ENCODE measurements at regions not wholly inside any gene's neighbourhood (a gene's known extent, or its start where the extent isn't known, plus 50 kb on each side); places are given as distances from the start of the nearest gene placed in this dataset.
A peak's percentile ranks its signal among the peaks of the same experiment; 100 is the strongest.

GRCh38 chr11:32224580-32224979 lies 133.7 kb downstream of the RCN1 start:
- no peak overlapping the region for H3K27ac Mint-ChIP-seq

DNA sequence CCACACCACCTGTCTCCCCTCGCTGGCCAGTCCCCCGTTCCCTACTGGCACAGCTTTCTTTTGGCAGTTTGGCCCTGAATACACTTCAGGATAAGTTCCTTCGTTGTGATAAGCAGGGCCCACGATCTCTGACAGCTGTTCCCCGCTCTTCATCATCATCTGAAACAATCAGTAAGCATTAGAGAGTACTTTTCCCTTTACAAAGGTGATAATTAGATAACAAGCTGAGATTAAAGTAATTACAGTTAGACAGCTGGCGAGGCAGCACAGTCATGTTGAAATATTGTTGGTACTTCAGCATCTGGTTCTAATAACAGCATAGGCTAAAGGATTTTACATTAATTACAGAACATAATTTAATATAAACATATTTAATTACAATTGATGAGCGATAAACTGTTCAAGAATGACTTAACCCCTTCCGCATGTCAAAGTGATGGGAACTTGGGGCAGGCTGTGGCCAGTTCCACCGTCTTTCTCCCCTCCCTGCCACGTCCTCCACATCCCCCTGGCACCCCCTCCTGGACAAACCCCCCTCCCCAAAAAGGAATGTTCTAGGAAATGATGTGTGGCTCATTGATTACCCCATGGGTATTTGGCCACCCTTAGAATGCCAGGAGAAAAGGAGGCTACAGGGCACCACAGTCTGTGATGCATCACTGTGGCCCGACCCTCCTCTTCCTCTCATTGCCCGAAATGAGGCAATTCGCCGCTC lies 134.9 kb downstream of the RCN1 start:
- no peaks in the 10 kb centered on the region for H3K9me3 ChIP-seq (replicated peaks in 1 of 2; ENCODE audit: control insufficient read depth in 1 of 2, insufficient read depth in 1 of 2, low read length in 2 of 2)
- no peaks in the 10 kb centered on the region for H3K27me3 ChIP-seq (ENCODE audit: control insufficient read depth in 2 of 2, insufficient read depth in 2 of 2, low read length in 2 of 2)
- DNase-seq = no peak
- H3K4me1 Mint-ChIP-seq = no peaks in the 10 kb centered on the region
- intact Hi-C loops (cut with micrococcal nuclease) = no loop called here
- H3K4me3 ChIP-seq (replicated peaks in 1 of 3; ENCODE audit: low read depth in 2 of 3, low read length in 3 of 3) = no peak overlapping the region
- peaks cover 0 to 6% (median 0%) of the 10 kb centered on the region in 7 donors for H3K9me3 Mint-ChIP-seq
- H3K4me2 ChIP-seq (replicated peaks; ENCODE audit: extremely low read depth, low read length, poor library complexity, severe bottlenecking) = no peak overlapping the region
- TF ChIP-seq CTCF (IDR thresholded peaks at IDR 0.05) = no peak
- H4K20me1 ChIP-seq (ENCODE audit: insufficient read depth, low read length) = no peaks in the 10 kb centered on the region
- no peak overlapping the region for H2AFZ ChIP-seq (ENCODE audit: insufficient read depth, low read depth, low read length, poor library complexity, severe bottlenecking)
- H3K27ac ChIP-seq (ENCODE audit: low read depth in 1 of 2, low read length in 2 of 2) = no peak overlapping the region
- no peaks in the 10 kb centered on the region for H3K79me2 ChIP-seq (ENCODE audit: insufficient read depth, low read length)
- H3K27ac Mint-ChIP-seq = peak overlapping the region in 1 of 7 donors; percentile 43
- H3K36me3 ChIP-seq (replicated peaks in 1 of 2; ENCODE audit: control insufficient read depth in 1 of 2, insufficient read depth in 2 of 2, low read length in 2 of 2) = no peaks in the 10 kb centered on the region
- WGBS (ENCODE audit: insufficient coverage) = 96% methylated on average over 6 of the region's 14 CpGs
- no peaks in the 10 kb centered on the region for H3K36me3 Mint-ChIP-seq
- H3K9ac ChIP-seq (ENCODE audit: insufficient read depth, low read length, poor library complexity, severe bottlenecking) = no peak overlapping the region
- H3K4me3 Mint-ChIP-seq = no peak overlapping the region
- H3K27me3 Mint-ChIP-seq (ENCODE audit: low read depth in 3 of 3) = peaks cover 0 to 8% (median 3%) of the 10 kb centered on the region in 3 donors
- no peaks in the 10 kb centered on the region for H3K4me1 ChIP-seq (ENCODE audit: control insufficient read depth in 1 of 2, insufficient read depth in 2 of 2, low read length in 2 of 2)

More at GRCh38 chr11:32224580-32224979, 133.7 kb downstream of the RCN1 start:
- Histone ChIP-seq H3K4me3 (replicated peaks in 1 of 3; ENCODE audit: low read depth in 2 of 3, low read length in 3 of 3) (no peak overlapping the region), H3K36me3 (replicated peaks in 1 of 2; ENCODE audit: control insufficient read depth in 1 of 2, insufficient read depth in 2 of 2, low read length in 2 of 2) (no peaks in the 10 kb centered on the region), H3K9me3 (replicated peaks in 1 of 2; ENCODE audit: control insufficient read depth in 1 of 2, insufficient read depth in 1 of 2, low read length in 2 of 2) (no peaks in the 10 kb centered on the region), H3K79me2 (ENCODE audit: insufficient read depth, low read length) (no peaks in the 10 kb centered on the region), H3K4me2 (replicated peaks; ENCODE audit: extremely low read depth, low read length, poor library complexity, severe bottlenecking) (no peak overlapping the region), H3K27me3 (ENCODE audit: control insufficient read depth in 2 of 2, insufficient read depth in 2 of 2, low read length in 2 of 2) (no peaks in the 10 kb centered on the region), H3K27ac (ENCODE audit: low read depth in 1 of 2, low read length in 2 of 2) (no peak overlapping the region), H4K20me1 (ENCODE audit: insufficient read depth, low read length) (no peaks in the 10 kb centered on the region), H2AFZ (ENCODE audit: insufficient read depth, low read depth, low read length, poor library complexity, severe bottlenecking) (no peak overlapping the region), H3K9ac (ENCODE audit: insufficient read depth, low read length, poor library complexity, severe bottlenecking) (no peak overlapping the region), H3K4me1 (ENCODE audit: control insufficient read depth in 1 of 2, insufficient read depth in 2 of 2, low read length in 2 of 2) (no peaks in the 10 kb centered on the region)
- H3K4me1 Mint-ChIP-seq = no peaks in the 10 kb centered on the region
- peaks cover 0 to 5% (median 3%) of the 10 kb centered on the region in 3 donors for H3K27me3 Mint-ChIP-seq (ENCODE audit: low read depth in 3 of 3)
- peaks cover 0 to 6% (median 0%) of the 10 kb centered on the region in 7 donors for H3K9me3 Mint-ChIP-seq
- DNase-seq = no peak
- intact Hi-C loops (cut with micrococcal nuclease) = no loop called here
- no peak for TF ChIP-seq CTCF (IDR thresholded peaks at IDR 0.05)
- no peaks in the 10 kb centered on the region for H3K36me3 Mint-ChIP-seq
- no peak overlapping the region for H3K4me3 Mint-ChIP-seq
- 83% methylated on average over 1 of the region's 3 CpGs for WGBS (ENCODE audit: insufficient coverage)
